SK-N-SH (cell line): ENCODE measurements at regions not wholly inside any gene's neighbourhood (a gene's known extent, or its start where the extent isn't known, plus 50 kb on each side); places are given as distances from the start of the nearest gene placed in this dataset.

ENCODE experiments used
- EZH2phosphoT487 ChIP-seq: fragments of 200-600 bp; sonication (generic); IDR thresholded peaks from 2 replicates; pipeline ENCODE4 v1.6.1; 2017; ENCODE audit warnings: low read depth, mixed run types, mild to moderate bottlenecking, antibody characterized with exemption, moderate library complexity, borderline replicate concordance
- JUND ChIP-seq: IDR thresholded peaks from 2 replicates; pipeline ENCODE4 v1.4.0; 2012
- NRF1 ChIP-seq: IDR thresholded peaks from 2 replicates; pipeline ENCODE4 v1.6.1; 2012; ENCODE audit warnings: low read depth, mild to moderate bottlenecking, low read length
- POLR2AphosphoS5 ChIP-seq: IDR thresholded peaks from 2 replicates; pipeline ENCODE4 v1.6.1; 2012; ENCODE audit warnings: low read depth, low read length
- RCOR1 ChIP-seq: fragments of 150-350 bp; IDR thresholded peaks from 2 replicates; pipeline ENCODE4 v1.6.1; 2017; ENCODE audit warnings: antibody characterized with exemption, low read length
- TCF12 ChIP-seq: IDR thresholded peaks from 2 replicates; pipeline ENCODE4 v1.4.0; 2012
- TF ChIP-seq, protein P1 (sequence below): fragments of 200-600 bp; sonication (generic); IDR thresholded peaks from 2 replicates; pipeline ENCODE4 v1.6.1; 2017; ENCODE audit warnings: antibody characterized with exemption, mild to moderate bottlenecking, moderate library complexity
- TF ChIP-seq, protein P2 (sequence below): IDR thresholded peaks from 2 replicates; pipeline ENCODE4 v1.4.0; 2012; ENCODE audit warnings: low read depth, borderline replicate concordance
- TF ChIP-seq, protein P3 (sequence below): IDR thresholded peaks from 2 replicates; pipeline ENCODE4 v1.4.0; 2012; ENCODE audit warnings: low read depth, borderline replicate concordance
- TF ChIP-seq, protein P4 (sequence below): IDR thresholded peaks from 2 replicates; pipeline ENCODE4 v1.4.0; 2012; ENCODE audit warnings: low read depth

DNA sequence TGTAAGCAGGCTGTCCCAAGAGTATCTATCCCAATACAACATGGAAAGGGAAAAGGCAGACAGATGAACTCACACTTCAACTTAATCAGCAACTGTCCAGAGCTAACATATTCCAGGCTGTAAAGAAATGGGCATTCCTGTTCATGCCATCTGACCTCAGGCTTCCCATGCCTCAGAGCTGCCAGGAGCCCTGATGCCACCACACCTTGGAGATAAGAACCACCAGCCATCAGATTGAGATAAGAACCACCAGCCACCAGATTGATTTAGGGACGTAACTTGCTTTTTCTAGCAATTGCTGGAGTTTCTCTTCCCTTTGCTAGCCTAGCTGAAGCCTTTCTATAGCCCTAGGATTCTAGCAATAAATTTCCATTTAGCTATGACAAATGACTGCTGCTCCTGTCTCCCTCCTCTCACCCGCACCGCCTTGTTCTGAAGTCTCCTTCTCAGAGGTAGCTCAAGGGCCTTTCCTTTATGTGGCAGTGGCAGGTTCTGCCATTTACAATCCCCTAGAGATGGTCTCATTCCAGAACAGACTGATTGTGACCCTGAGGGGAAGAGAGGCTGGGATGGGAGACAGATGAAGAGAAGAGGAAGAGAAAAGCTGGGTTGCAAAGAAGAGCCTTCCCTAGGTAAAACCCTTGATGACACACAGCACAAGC, 88.0 kb upstream of the CTTNBP2NL start:
- TF ChIP-seq, protein P1, sequence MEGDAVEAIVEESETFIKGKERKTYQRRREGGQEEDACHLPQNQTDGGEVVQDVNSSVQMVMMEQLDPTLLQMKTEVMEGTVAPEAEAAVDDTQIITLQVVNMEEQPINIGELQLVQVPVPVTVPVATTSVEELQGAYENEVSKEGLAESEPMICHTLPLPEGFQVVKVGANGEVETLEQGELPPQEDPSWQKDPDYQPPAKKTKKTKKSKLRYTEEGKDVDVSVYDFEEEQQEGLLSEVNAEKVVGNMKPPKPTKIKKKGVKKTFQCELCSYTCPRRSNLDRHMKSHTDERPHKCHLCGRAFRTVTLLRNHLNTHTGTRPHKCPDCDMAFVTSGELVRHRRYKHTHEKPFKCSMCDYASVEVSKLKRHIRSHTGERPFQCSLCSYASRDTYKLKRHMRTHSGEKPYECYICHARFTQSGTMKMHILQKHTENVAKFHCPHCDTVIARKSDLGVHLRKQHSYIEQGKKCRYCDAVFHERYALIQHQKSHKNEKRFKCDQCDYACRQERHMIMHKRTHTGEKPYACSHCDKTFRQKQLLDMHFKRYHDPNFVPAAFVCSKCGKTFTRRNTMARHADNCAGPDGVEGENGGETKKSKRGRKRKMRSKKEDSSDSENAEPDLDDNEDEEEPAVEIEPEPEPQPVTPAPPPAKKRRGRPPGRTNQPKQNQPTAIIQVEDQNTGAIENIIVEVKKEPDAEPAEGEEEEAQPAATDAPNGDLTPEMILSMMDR: no peak
- TF ChIP-seq, protein P2, sequence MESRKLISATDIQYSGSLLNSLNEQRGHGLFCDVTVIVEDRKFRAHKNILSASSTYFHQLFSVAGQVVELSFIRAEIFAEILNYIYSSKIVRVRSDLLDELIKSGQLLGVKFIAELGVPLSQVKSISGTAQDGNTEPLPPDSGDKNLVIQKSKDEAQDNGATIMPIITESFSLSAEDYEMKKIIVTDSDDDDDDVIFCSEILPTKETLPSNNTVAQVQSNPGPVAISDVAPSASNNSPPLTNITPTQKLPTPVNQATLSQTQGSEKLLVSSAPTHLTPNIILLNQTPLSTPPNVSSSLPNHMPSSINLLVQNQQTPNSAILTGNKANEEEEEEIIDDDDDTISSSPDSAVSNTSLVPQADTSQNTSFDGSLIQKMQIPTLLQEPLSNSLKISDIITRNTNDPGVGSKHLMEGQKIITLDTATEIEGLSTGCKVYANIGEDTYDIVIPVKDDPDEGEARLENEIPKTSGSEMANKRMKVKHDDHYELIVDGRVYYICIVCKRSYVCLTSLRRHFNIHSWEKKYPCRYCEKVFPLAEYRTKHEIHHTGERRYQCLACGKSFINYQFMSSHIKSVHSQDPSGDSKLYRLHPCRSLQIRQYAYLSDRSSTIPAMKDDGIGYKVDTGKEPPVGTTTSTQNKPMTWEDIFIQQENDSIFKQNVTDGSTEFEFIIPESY: no peak
- no peak for TF ChIP-seq EZH2phosphoT487
- no peak for TF ChIP-seq JUND
- TF ChIP-seq NRF1: no peak
- no peak for TF ChIP-seq POLR2AphosphoS5
- TF ChIP-seq TCF12: no peak
- TF ChIP-seq, protein P3, sequence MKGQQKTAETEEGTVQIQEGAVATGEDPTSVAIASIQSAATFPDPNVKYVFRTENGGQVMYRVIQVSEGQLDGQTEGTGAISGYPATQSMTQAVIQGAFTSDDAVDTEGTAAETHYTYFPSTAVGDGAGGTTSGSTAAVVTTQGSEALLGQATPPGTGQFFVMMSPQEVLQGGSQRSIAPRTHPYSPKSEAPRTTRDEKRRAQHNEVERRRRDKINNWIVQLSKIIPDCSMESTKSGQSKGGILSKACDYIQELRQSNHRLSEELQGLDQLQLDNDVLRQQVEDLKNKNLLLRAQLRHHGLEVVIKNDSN: no peak
- no peak for TF ChIP-seq RCOR1
- TF ChIP-seq, protein P4, sequence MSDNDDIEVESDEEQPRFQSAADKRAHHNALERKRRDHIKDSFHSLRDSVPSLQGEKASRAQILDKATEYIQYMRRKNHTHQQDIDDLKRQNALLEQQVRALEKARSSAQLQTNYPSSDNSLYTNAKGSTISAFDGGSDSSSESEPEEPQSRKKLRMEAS: no peak
